PFSK-1 (cell line): ENCODE measurements at regions not wholly inside any gene's neighbourhood (a gene's known extent, or its start where the extent isn't known, plus 50 kb on each side); places are given as distances from the start of the nearest gene placed in this dataset.

Experiments used
- POLR2AphosphoS5 ChIP-seq: IDR thresholded peaks from 2 replicates; pipeline ENCODE4 v1.6.1; 2012; ENCODE audit warnings: low read depth, mild to moderate bottlenecking, control low read depth, low read length, moderate library complexity
- REST ChIP-seq, 2 experiments: IDR thresholded peaks; 2 replicates each; pipeline versions ENCODE4 v1.6.1 to v1.8.0; 2011 to 2012; ENCODE audit warnings: low read depth in 2 of 2, low read length in 2 of 2, control low read depth in 1 of 2, inconsistent platforms in 1 of 2, mild to moderate bottlenecking in 1 of 2, moderate library complexity in 1 of 2; ENCODE audit not compliant: insufficient read depth in 1 of 2
- SIN3A ChIP-seq: IDR thresholded peaks from 2 replicates; pipeline ENCODE4 v1.6.1; 2012; ENCODE audit warnings: mild to moderate bottlenecking, low read length, moderate library complexity, borderline replicate concordance; ENCODE audit not compliant: insufficient read depth

GRCh38 chr13:76552807-76553206, 333.4 kb downstream of the KCTD12 start:
- TF ChIP-seq POLR2AphosphoS5 (no peak), SIN3A (no peak), REST (IDR thresholded peaks at IDR 0.05; ENCODE audit: insufficient read depth in 1 of 2, low read depth in 2 of 2, low read length in 2 of 2) (no peak)
